ENCODE measurements at regions not wholly inside any gene's neighbourhood (a gene's known extent, or its start where the extent isn't known, plus 50 kb on each side); places are given as distances from the start of the nearest gene placed in this dataset.

DNA sequence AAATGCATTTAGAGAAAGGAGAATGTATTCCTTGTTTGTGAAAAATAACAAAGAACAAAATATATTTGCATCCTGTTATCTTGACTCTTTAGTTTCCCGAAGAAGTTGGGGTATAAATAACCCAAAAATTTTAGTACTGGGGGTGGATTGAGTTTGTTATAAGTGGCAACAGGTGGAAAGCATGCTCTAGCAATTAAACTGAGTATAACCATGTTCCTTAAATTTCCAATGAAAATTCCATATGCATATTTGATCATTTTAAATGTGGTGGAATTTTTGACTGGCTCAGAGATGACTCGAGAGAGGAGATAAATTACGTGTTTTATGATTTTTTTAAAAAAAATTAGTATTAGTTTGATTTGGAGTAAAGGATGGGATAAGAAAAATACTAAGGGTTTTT is 348.9 kb downstream of the TGFB2 start:
- no peak overlapping the region for H3K4me3 ChIP-seq
- in situ Hi-C loops (cut with MboI) (no loop called here), intact Hi-C loops (cut with micrococcal nuclease; ENCODE audit: unreplicated experiment) (no loop called here)
- no peak for FAIRE-seq
- no peak for ATAC-seq
- 0% methylated on average over 3 of the region's 3 CpGs for WGBS (ENCODE audit: insufficient coverage, insufficient replicate concordance, low lambda C conversion rate, missing lambda C conversion rate)
- no peak overlapping the region for H2AFZ ChIP-seq (ENCODE audit: control insufficient read depth, low read depth, low read length)
- H4K20me1 ChIP-seq (ENCODE audit: control insufficient read depth, insufficient read depth): no peaks in the 10 kb centered on the region
- H3K27ac ChIP-seq (ENCODE audit: control insufficient read depth, insufficient read depth): no peak overlapping the region
- BruUV-seq (replicated peaks): no TSS peak
- RAD21 ChIA-PET (ENCODE audit: unreplicated experiment): no interaction called here
- POLR2A ChIA-PET: no interaction called here
- H3K9ac ChIP-seq (ENCODE audit: control insufficient read depth, insufficient read depth, low read length): no peak overlapping the region
- no peak overlapping the region for H3K4me2 ChIP-seq (ENCODE audit: control insufficient read depth, insufficient read depth)
- H3K36me3 ChIP-seq (ENCODE audit: control insufficient read depth in 2 of 2, insufficient read depth in 2 of 2, low read length in 1 of 2): no peaks in the 10 kb centered on the region
- SMC1A ChIA-PET (ENCODE audit: uncharacterized antibody, unreplicated experiment): no interaction called here
- H3K9me3 ChIP-seq (replicated peaks; ENCODE audit: control insufficient read depth, insufficient read depth, low read length): no peaks in the 10 kb centered on the region
- DNase-seq (ENCODE audit: low read depth, low spot score): no peak
- TF ChIP-seq NR2F1 (conservative IDR thresholded peaks at IDR 0.05) (no peak), ZNF207 (IDR thresholded peaks at IDR 0.05; ENCODE audit: borderline replicate concordance) (no peak), IKZF1 (conservative IDR thresholded peaks at IDR 0.05) (no peak), POLR2AphosphoS2 (IDR thresholded peaks at IDR 0.05; ENCODE audit: low read depth, low read length) (no peak), NFYB (IDR thresholded peaks at IDR 0.05; ENCODE audit: insufficient read depth, low read depth, low read length) (no peak), JUND (IDR thresholded peaks at IDR 0.05; ENCODE audit: low read depth, low read length) (no peak), BRCA1 (IDR thresholded peaks at IDR 0.05; ENCODE audit: low read depth, low read length) (no peak)
- TF ChIP-seq, protein P1, sequence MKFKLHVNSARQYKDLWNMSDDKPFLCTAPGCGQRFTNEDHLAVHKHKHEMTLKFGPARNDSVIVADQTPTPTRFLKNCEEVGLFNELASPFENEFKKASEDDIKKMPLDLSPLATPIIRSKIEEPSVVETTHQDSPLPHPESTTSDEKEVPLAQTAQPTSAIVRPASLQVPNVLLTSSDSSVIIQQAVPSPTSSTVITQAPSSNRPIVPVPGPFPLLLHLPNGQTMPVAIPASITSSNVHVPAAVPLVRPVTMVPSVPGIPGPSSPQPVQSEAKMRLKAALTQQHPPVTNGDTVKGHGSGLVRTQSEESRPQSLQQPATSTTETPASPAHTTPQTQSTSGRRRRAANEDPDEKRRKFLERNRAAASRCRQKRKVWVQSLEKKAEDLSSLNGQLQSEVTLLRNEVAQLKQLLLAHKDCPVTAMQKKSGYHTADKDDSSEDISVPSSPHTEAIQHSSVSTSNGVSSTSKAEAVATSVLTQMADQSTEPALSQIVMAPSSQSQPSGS (IDR thresholded peaks at IDR 0.05; ENCODE audit: low read length): no peak
- TF ChIP-seq, protein P2, sequence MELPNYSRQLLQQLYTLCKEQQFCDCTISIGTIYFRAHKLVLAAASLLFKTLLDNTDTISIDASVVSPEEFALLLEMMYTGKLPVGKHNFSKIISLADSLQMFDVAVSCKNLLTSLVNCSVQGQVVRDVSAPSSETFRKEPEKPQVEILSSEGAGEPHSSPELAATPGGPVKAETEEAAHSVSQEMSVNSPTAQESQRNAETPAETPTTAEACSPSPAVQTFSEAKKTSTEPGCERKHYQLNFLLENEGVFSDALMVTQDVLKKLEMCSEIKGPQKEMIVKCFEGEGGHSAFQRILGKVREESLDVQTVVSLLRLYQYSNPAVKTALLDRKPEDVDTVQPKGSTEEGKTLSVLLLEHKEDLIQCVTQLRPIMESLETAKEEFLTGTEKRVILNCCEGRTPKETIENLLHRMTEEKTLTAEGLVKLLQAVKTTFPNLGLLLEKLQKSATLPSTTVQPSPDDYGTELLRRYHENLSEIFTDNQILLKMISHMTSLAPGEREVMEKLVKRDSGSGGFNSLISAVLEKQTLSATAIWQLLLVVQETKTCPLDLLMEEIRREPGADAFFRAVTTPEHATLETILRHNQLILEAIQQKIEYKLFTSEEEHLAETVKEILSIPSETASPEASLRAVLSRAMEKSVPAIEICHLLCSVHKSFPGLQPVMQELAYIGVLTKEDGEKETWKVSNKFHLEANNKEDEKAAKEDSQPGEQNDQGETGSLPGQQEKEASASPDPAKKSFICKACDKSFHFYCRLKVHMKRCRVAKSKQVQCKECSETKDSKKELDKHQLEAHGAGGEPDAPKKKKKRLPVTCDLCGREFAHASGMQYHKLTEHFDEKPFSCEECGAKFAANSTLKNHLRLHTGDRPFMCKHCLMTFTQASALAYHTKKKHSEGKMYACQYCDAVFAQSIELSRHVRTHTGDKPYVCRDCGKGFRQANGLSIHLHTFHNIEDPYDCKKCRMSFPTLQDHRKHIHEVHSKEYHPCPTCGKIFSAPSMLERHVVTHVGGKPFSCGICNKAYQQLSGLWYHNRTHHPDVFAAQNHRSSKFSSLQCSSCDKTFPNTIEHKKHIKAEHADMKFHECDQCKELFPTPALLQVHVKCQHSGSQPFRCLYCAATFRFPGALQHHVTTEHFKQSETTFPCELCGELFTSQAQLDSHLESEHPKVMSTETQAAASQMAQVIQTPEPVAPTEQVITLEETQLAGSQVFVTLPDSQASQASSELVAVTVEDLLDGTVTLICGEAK (IDR thresholded peaks at IDR 0.05; ENCODE audit: borderline replicate concordance): no peak
- TF ChIP-seq, protein P3, sequence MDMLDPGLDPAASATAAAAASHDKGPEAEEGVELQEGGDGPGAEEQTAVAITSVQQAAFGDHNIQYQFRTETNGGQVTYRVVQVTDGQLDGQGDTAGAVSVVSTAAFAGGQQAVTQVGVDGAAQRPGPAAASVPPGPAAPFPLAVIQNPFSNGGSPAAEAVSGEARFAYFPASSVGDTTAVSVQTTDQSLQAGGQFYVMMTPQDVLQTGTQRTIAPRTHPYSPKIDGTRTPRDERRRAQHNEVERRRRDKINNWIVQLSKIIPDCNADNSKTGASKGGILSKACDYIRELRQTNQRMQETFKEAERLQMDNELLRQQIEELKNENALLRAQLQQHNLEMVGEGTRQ (IDR thresholded peaks at IDR 0.05; ENCODE audit: borderline replicate concordance, low read depth, low read length): no peak
- no peaks in the 10 kb centered on the region for H3K4me1 ChIP-seq (ENCODE audit: control insufficient read depth, insufficient read depth, low read length)
- H3K27me3 ChIP-seq (replicated peaks in 1 of 2; ENCODE audit: control insufficient read depth in 2 of 2, insufficient read depth in 2 of 2, low read length in 1 of 2): no peaks in the 10 kb centered on the region
- CTCF ChIA-PET: no interaction called here
- H3K79me2 ChIP-seq (ENCODE audit: control insufficient read depth, insufficient read depth, low read length): no peaks in the 10 kb centered on the region

Data from GM12878 (cell line).